ENCODE measurements at regions not wholly inside any gene's neighbourhood (a gene's known extent, or its start where the extent isn't known, plus 50 kb on each side); places are given as distances from the start of the nearest gene placed in this dataset.

GRCh38 chr6:3627501-3627900 lies 124.0 kb downstream of the PXDC1 start:
- H3K4me3 ChIP-seq: no peak overlapping the region
- TF ChIP-seq CTCF (IDR thresholded peaks at IDR 0.05) (no peak), POLR2A (IDR thresholded peaks at IDR 0.05) (no peak), EP300 (IDR thresholded peaks at IDR 0.05) (no peak), POLR2AphosphoS5 (IDR thresholded peaks at IDR 0.05) (no peak)
- WGBS, 2 donors (ENCODE audit: low coverage in 1 of 2): 74% methylated on average over 9 of the region's 9 CpGs; no CpG with 5 or more reads in 1 of the 2 donors
- no peak for ATAC-seq
- H3K36me3 ChIP-seq: no peaks in the 10 kb centered on the region
- H3K4me1 ChIP-seq: peaks cover 0 to 17% (median 3%) of the 10 kb centered on the region in 3 donors
- H3K27ac ChIP-seq: no peak overlapping the region
- H3K9me3 ChIP-seq: no peaks in the 10 kb centered on the region
- peaks cover 11% of the 10 kb centered on the region for H3K27me3 ChIP-seq

GRCh38 chr6:3625980-3626563 lies 125.4 kb downstream of the PXDC1 start:
- no peak for ATAC-seq
- WGBS, 2 donors (ENCODE audit: low coverage in 1 of 2): 46 to 61% methylated on average over 3 to 11 of the region's 14 CpGs

GRCh38 chr6:3625149-3625979 lies 126.1 kb downstream of the PXDC1 start:
- Histone ChIP-seq H3K27ac (no peak overlapping the region), H3K4me1 (peaks cover 0 to 17% (median 3%) of the 10 kb centered on the region in 3 donors), H3K4me3 (no peak overlapping the region), H3K9me3 (no peaks in the 10 kb centered on the region), H3K36me3 (no peaks in the 10 kb centered on the region), H3K27me3 (peaks cover 11% of the 10 kb centered on the region)
- no peak for ATAC-seq
- TF ChIP-seq POLR2A (IDR thresholded peaks at IDR 0.05): no peak
- TF ChIP-seq CTCF (IDR thresholded peaks at IDR 0.05): no peak
- no peak for TF ChIP-seq POLR2AphosphoS5 (IDR thresholded peaks at IDR 0.05)
- TF ChIP-seq EP300 (IDR thresholded peaks at IDR 0.05): no peak
- WGBS, 2 donors (ENCODE audit: low coverage in 1 of 2): 61 to 78% methylated on average over 11 to 12 of the region's 16 CpGs

More at GRCh38 chr6:3625980-3626563, 125.4 kb downstream of the PXDC1 start:
- Histone ChIP-seq H3K4me1 (peaks cover 0 to 17% (median 3%) of the 10 kb centered on the region in 3 donors), H3K9me3 (no peaks in the 10 kb centered on the region), H3K36me3 (no peaks in the 10 kb centered on the region), H3K27ac (no peak overlapping the region), H3K4me3 (no peak overlapping the region), H3K27me3 (peaks cover 11% of the 10 kb centered on the region)
- no peak for TF ChIP-seq CTCF (IDR thresholded peaks at IDR 0.05)
- no peak for TF ChIP-seq POLR2AphosphoS5 (IDR thresholded peaks at IDR 0.05)
- no peak for TF ChIP-seq EP300 (IDR thresholded peaks at IDR 0.05)
- no peak for TF ChIP-seq POLR2A (IDR thresholded peaks at IDR 0.05)

- 68 to 91% methylated on average over 4 to 8 of the region's 14 CpGs for WGBS, 2 donors (ENCODE audit: low coverage in 1 of 2)
- peaks cover 0 to 17% (median 3%) of the 10 kb centered on the region in 3 donors for H3K4me1 ChIP-seq
Measured at GRCh38 chr6:3624250-3625136, 127.0 kb downstream of the PXDC1 start.

More at GRCh38 chr6:3624250-3625136, 127.0 kb downstream of the PXDC1 start:
- H3K9me3 ChIP-seq: no peaks in the 10 kb centered on the region
- peaks cover 11% of the 10 kb centered on the region for H3K27me3 ChIP-seq
- H3K27ac ChIP-seq: no peak overlapping the region
- no peak for ATAC-seq
- no peak overlapping the region for H3K4me3 ChIP-seq
- TF ChIP-seq EP300 (IDR thresholded peaks at IDR 0.05) (no peak), POLR2A (IDR thresholded peaks at IDR 0.05) (no peak), CTCF (IDR thresholded peaks at IDR 0.05) (no peak), POLR2AphosphoS5 (IDR thresholded peaks at IDR 0.05) (no peak)
- no peaks in the 10 kb centered on the region for H3K36me3 ChIP-seq

Measured in gastroesophageal sphincter (tissue), 4 donors.